Testis (tissue), 2 donors: ENCODE measurements at regions not wholly inside any gene's neighbourhood (a gene's known extent, or its start where the extent isn't known, plus 50 kb on each side); places are given as distances from the start of the nearest gene placed in this dataset.

Source experiments
- DNase-seq: peaks from one replicate; pipeline ENCODE4 v3.0.0-alpha.2; 2019
- H3K27ac ChIP-seq, 2 donors: fragments of 200-600 bp; sonication (generic); one replicate each; pipeline ENCODE4 v1.5.1; 2019
- H3K27me3 ChIP-seq: fragments of 200-600 bp; sonication (generic); one replicate; pipeline ENCODE4 v1.5.1; 2019
- H3K36me3 ChIP-seq: fragments of 200-600 bp; sonication (generic); one replicate; pipeline ENCODE4 v1.5.1; 2017; ENCODE audit warnings: low read depth; ENCODE audit errors: missing control alignments
- H3K4me1 ChIP-seq: fragments of 200-600 bp; sonication (generic); one replicate; pipeline ENCODE4 v1.5.1; 2019
- H3K4me3 ChIP-seq, 2 donors: fragments of 200-600 bp; sonication (generic); one replicate each; pipeline ENCODE4 v1.5.1; 2017 to 2019
- H3K9me3 ChIP-seq: fragments of 200-600 bp; sonication (generic); one replicate; pipeline ENCODE4 v1.5.1; 2017
- POLR2A ChIP-seq: fragments of 450-650 bp; IDR thresholded peaks from one replicate; pipeline ENCODE4 v1.6.1; 2017; ENCODE audit warnings: antibody characterized with exemption, mild to moderate bottlenecking, moderate library complexity
- WGBS, 2 donors: methylation state at CpG; one replicate each; pipeline ENCODE4 v1.1.5; 2018; 5-methylcytosine and 5-hydroxymethylcytosine counted together
- intact Hi-C: fragments of 100-400 bp; cut with DNase I; formaldehyde crosslinking; loops from one replicate; pipeline ENCODE4 v1.15.1; 2023; ENCODE audit warnings: low total_unique reads
- TF ChIP-seq, protein P1 (sequence below), 3 experiments: fragments of 450-650 bp in 2 of 3; fragments of 200-600 bp in 1 of 3; sonication (generic) in 1 of 3; IDR thresholded peaks; one replicate each; pipeline ENCODE4 v1.5.1; 2016 to 2019; ENCODE audit warnings: antibody characterized with exemption in 3 of 3, mild to moderate bottlenecking in 2 of 3, moderate library complexity in 1 of 3

DNA sequence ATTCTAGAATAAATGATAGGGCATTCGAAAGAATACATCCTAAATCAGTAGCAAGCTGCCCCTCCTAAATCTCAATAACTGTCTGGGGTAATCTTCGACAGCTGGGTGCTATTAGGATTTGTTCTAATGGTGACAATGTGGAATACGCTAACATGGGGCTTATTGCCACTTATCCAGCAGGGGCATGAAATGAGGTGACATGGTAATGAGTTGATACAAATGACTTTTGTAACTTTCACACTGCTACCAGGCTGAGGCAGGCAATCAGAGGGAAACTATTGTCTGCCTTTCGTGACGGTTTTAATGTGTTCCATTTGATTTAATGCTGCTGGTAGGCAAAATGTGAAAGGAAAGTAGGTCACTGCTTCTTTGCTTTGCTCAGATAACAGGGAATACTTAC, 1047.4 kb upstream of the PABPC4L start:
- Histone ChIP-seq H3K27me3 (no peaks in the 10 kb centered on the region), H3K9me3 (no peaks in the 10 kb centered on the region), H3K4me3 (no peak overlapping the region), H3K27ac (no peak overlapping the region), H3K36me3 (no peaks in the 10 kb centered on the region), H3K4me1 (no peaks in the 10 kb centered on the region)
- no peak for DNase-seq
- TF ChIP-seq, protein P1, sequence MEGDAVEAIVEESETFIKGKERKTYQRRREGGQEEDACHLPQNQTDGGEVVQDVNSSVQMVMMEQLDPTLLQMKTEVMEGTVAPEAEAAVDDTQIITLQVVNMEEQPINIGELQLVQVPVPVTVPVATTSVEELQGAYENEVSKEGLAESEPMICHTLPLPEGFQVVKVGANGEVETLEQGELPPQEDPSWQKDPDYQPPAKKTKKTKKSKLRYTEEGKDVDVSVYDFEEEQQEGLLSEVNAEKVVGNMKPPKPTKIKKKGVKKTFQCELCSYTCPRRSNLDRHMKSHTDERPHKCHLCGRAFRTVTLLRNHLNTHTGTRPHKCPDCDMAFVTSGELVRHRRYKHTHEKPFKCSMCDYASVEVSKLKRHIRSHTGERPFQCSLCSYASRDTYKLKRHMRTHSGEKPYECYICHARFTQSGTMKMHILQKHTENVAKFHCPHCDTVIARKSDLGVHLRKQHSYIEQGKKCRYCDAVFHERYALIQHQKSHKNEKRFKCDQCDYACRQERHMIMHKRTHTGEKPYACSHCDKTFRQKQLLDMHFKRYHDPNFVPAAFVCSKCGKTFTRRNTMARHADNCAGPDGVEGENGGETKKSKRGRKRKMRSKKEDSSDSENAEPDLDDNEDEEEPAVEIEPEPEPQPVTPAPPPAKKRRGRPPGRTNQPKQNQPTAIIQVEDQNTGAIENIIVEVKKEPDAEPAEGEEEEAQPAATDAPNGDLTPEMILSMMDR (IDR thresholded peaks at IDR 0.05): no peak
- 74 to 78% methylated on average over 5 of the region's 5 CpGs for WGBS, 2 donors
- intact Hi-C loops: no loop called here

DNA sequence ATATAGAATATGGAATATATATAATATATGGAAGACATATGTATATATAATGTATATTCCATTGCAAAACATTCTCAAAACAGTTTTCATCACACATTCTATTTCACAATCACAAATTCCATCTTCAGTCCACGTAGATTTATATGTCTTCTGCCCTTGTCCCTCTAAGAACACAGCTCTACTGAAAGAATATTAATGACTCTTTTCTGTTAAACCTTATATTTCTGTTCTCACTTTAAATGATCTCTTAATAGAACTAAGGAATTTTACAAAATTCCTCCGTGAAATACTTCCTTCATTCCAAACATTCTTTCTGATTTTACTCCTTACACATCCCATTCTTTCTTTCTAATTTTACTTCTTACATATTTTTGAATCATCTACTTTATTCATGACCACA, 1043.1 kb upstream of the PABPC4L start:
- DNase-seq: no peak
- no peak overlapping the region for H3K27ac ChIP-seq
- no peaks in the 10 kb centered on the region for H3K9me3 ChIP-seq
- no peaks in the 10 kb centered on the region for H3K4me1 ChIP-seq
- H3K4me3 ChIP-seq: no peak overlapping the region
- 44 to 49% methylated on average over 2 of the region's 2 CpGs for WGBS, 2 donors
- TF ChIP-seq POLR2A: no peak
- TF ChIP-seq, protein P1 (IDR thresholded peaks at IDR 0.05): no peak
- intact Hi-C loops: no loop called here
- no peaks in the 10 kb centered on the region for H3K27me3 ChIP-seq
- no peaks in the 10 kb centered on the region for H3K36me3 ChIP-seq

DNA sequence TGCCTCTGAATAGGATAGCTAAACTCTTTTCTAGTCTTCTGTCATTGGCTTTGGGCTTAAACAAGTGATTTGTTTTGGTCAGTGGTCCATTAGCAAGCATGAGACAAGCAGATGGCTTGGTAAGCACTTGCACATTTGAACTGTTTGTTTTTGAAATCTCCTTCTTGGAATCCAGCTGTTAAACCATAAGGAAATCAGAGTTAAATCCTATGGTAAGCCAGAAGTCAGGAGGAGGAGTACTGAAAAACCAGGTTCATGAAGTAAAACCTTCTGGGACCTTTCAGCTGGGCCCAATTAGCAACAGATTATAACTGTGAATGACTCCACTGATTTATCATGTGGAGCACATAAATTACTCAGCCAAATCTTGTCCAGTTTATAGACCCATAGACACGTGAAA, 1042.5 kb upstream of the PABPC4L start:
- intact Hi-C loops: no loop called here
- no peaks in the 10 kb centered on the region for H3K9me3 ChIP-seq
- H3K36me3 ChIP-seq: no peaks in the 10 kb centered on the region
- TF ChIP-seq, protein P1 (IDR thresholded peaks at IDR 0.05): no peak
- no peak for TF ChIP-seq POLR2A
- H3K4me1 ChIP-seq: no peaks in the 10 kb centered on the region
- no peak overlapping the region for H3K27ac ChIP-seq
- no peak overlapping the region for H3K4me3 ChIP-seq
- no peaks in the 10 kb centered on the region for H3K27me3 ChIP-seq
- WGBS, 2 donors: 25 to 26% methylated on average over 1 of the region's 1 CpG
- DNase-seq: no peak

DNA sequence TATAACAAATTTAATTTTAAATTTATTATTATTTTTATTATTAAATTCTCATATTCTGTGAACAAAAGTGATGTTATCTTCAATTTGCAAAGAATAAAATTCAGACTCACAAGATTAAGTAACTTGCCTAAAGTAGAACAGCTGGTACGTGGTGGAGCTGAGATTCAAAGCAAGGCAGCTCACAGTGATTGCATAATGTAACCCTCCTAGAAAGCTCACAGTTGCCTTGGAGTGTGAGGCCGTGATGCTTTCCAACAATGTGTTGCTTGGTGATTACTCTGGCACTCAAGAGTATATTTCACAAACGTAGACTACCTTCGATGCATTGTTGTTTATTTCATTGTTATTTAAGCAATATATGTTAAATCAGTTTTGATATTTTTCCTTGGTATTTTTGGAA, 1039.2 kb upstream of the PABPC4L start:
- Histone ChIP-seq H3K4me1 (no peaks in the 10 kb centered on the region), H3K4me3 (no peak overlapping the region), H3K36me3 (no peaks in the 10 kb centered on the region), H3K9me3 (no peaks in the 10 kb centered on the region), H3K27ac (no peak overlapping the region), H3K27me3 (no peaks in the 10 kb centered on the region)
- no peak for DNase-seq
- TF ChIP-seq POLR2A: no peak
- TF ChIP-seq, protein P1 (IDR thresholded peaks at IDR 0.05): no peak
- intact Hi-C loops: no loop called here
- 78 to 88% methylated on average over 4 of the region's 4 CpGs for WGBS, 2 donors

DNA sequence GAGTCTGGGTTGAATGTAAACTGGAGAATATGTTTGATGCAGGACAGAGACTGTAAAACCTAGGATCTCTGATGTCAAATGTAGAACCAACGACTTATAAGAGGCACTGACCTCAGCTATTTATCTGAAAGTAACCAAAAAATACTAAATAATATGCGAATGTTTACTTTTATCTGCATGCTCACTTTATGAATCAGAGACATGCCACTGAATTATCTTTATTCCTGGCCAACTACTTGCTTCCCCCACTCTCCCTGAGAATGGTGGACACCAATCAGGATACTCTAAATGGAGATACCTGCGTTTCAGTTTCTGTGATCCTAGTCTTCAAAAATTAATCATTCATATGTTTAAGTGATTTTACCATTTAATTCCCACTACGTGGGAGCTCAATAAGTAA, 1038.4 kb upstream of the PABPC4L start:
- H3K27ac ChIP-seq: no peak overlapping the region
- no peaks in the 10 kb centered on the region for H3K9me3 ChIP-seq
- no peaks in the 10 kb centered on the region for H3K4me1 ChIP-seq
- H3K4me3 ChIP-seq: no peak overlapping the region
- TF ChIP-seq, protein P1 (IDR thresholded peaks at IDR 0.05): no peak
- TF ChIP-seq POLR2A: no peak
- 84 to 86% methylated on average over 4 of the region's 4 CpGs for WGBS, 2 donors
- no peaks in the 10 kb centered on the region for H3K27me3 ChIP-seq
- no peak for DNase-seq
- intact Hi-C loops: no loop called here
- H3K36me3 ChIP-seq: no peaks in the 10 kb centered on the region
